HG02678 (cell line): ENCODE measurements at regions not wholly inside any gene's neighbourhood (a gene's known extent, or its start where the extent isn't known, plus 50 kb on each side); places are given as distances from the start of the nearest gene placed in this dataset.

Experiments
- ATAC-seq: cut with Tn5 transposase; IDR thresholded peaks from one replicate; pipeline ENCODE4 v1.9.1; 2021; ENCODE audit warnings: mild to moderate bottlenecking, moderate library complexity; ENCODE audit not compliant: unreplicated experiment

GRCh38 chr16:79748629-79749028, 148.1 kb upstream of the MAF start:
- no peak for ATAC-seq

- ATAC-seq = no peak
These were observed 147.2 kb upstream of the MAF start for GRCh38 chr16:79747688-79748087.

GRCh38 chr16:79740252-79740651, 139.7 kb upstream of the MAF start:
- ATAC-seq = no peak

GRCh38 chr16:79735271-79735670, 134.7 kb upstream of the MAF start:
- ATAC-seq = no peak

GRCh38 chr16:79734721-79735120, 134.2 kb upstream of the MAF start:
- ATAC-seq = no peak

GRCh38 chr16:79728923-79729240, 128.3 kb upstream of the MAF start:
- no peak for ATAC-seq

- ATAC-seq = no peak
These were observed 127.7 kb upstream of the MAF start for GRCh38 chr16:79728048-79728922.

- ATAC-seq = no peak
These were observed 126.4 kb upstream of the MAF start for GRCh38 chr16:79726902-79727301.

- no peak for ATAC-seq
These were observed 124.5 kb upstream of the MAF start for GRCh38 chr16:79725051-79725450.

GRCh38 chr16:79723583-79724168, 123.1 kb upstream of the MAF start:
- ATAC-seq = no peak

GRCh38 chr16:79721270-79721669, 120.7 kb upstream of the MAF start:
- ATAC-seq = no peak

GRCh38 chr16:79717333-79718137, 117.0 kb upstream of the MAF start:
- ATAC-seq = no peak

- no peak for ATAC-seq
These were observed 116.3 kb upstream of the MAF start for GRCh38 chr16:79716645-79717332.

- ATAC-seq = no peak
These were observed 114.5 kb upstream of the MAF start for GRCh38 chr16:79715061-79715460.

- ATAC-seq = no peak
These were observed 113.9 kb upstream of the MAF start for GRCh38 chr16:79714440-79714839.

- ATAC-seq = no peak
These were observed 113.2 kb upstream of the MAF start for GRCh38 chr16:79713609-79714309.

GRCh38 chr16:79712276-79712675, 111.7 kb upstream of the MAF start:
- ATAC-seq = no peak

- no peak for ATAC-seq
These were observed 107.3 kb upstream of the MAF start for GRCh38 chr16:79707876-79708275.

GRCh38 chr16:79703066-79703465, 102.5 kb upstream of the MAF start:
- no peak for ATAC-seq

GRCh38 chr16:79698341-79698753, 97.8 kb upstream of the MAF start:
- ATAC-seq = no peak
